Smooth muscle cell (in vitro differentiated cells): ENCODE measurements at regions not wholly inside any gene's neighbourhood (a gene's known extent, or its start where the extent isn't known, plus 50 kb on each side); places are given as distances from the start of the nearest gene placed in this dataset. TPM values are rescaled to one million over a fixed set of nuclear protein-coding genes. Genes with fewer than 3 reads are reported as not detected.

Source experiments
- small RNA-seq: library from RNA; depleted of rRNA; stranded (forward); fragments of <200 nt; gene quantifications from one replicate; pipeline ENCODE3, GENCODE V24; 2014

Small RNA genes in the stretch of these regions (small RNA-seq; reads per million reads assigned to genes)
- gene AC233266.1 (not detected), gene RNA5SP100 (not detected)
